K562 (cell line): ENCODE measurements at regions not wholly inside any gene's neighbourhood (a gene's known extent, or its start where the extent isn't known, plus 50 kb on each side); places are given as distances from the start of the nearest gene placed in this dataset.

Source experiments
- ATAC-seq: fragments of 200-7000 bp; cut with Tn5 transposase; 3 replicates; pipeline ENCODE4 v1.9.1; 2020; ENCODE audit warnings: moderate library complexity
- BruUV-seq: library from RNA; stranded (reverse); fragments of 400-500 nt; replicated peaks from 2 replicates; lab custom pipeline; 2021; lab: Mats Ljungman, UMichigan
- CTCF ChIA-PET: fragments of 300-600 bp; formaldehyde crosslinking; extraction: SDS; loops from one replicate; lab custom pipeline; 2021; ENCODE audit warnings: low intra/inter-chr PET ratio; lab: Yijun Ruan, JAX
- POLR2A ChIA-PET: fragments of 300-600, 350-650 bp; sonication (Branson Sonifier 250); formaldehyde crosslinking; extraction: SDS; loops from one replicate; lab custom pipeline; 2021; ENCODE audit warnings: antibody characterized with exemption, inconsistent platforms; lab: Yijun Ruan, JAX
- DNase-seq, 4 experiments: peaks; one replicate each; pipeline versions ENCODE4 v3.0.0 to v3.0.0-alpha.2; 2011 to 2018; ENCODE audit warnings: low spot score in 3 of 4, mixed read lengths in 3 of 4; ENCODE audit errors: extremely low read depth in 1 of 4
- FAIRE-seq: peaks from 2 replicates; lab custom pipeline; 2011; peaks lifted over from hg19 to GRCh38; lab: Jason Lieb, UNC
- H2AFZ ChIP-seq: 2 replicates; pipeline ENCODE4 v1.6.0; 2011; ENCODE audit warnings: low read depth, low read length, control low read depth, inconsistent platforms
- H3K27ac ChIP-seq: fragments of 200-600 bp; 3 replicates; pipeline ENCODE4 v1.8.0; 2011; ENCODE audit warnings: low read depth, mild to moderate bottlenecking, control low read depth, inconsistent platforms, low read length, moderate library complexity, mixed read lengths; ENCODE audit errors: extremely low read depth
- H3K27me3 ChIP-seq, 2 experiments: fragments of 300-600 bp in 1 of 2; 2 replicates in 1 of 2; 3 replicates in 1 of 2; pipeline versions ENCODE4 v1.6.0 to v1.8.0; 2011; ENCODE audit warnings: inconsistent platforms in 2 of 2, low read length in 2 of 2, mild to moderate bottlenecking in 1 of 2, mixed read lengths in 1 of 2, moderate library complexity in 1 of 2; ENCODE audit not compliant: control insufficient read depth in 2 of 2, insufficient read depth in 2 of 2
- H3K36me3 ChIP-seq: fragments of 300-600 bp; 3 replicates; pipeline ENCODE4 v1.8.0; 2011; ENCODE audit warnings: mild to moderate bottlenecking, low read length, inconsistent platforms; ENCODE audit not compliant: control insufficient read depth, insufficient read depth
- H3K4me1 ChIP-seq, 2 experiments: fragments of 200-600 bp in 1 of 2; replicated peaks in 1 of 2; 2 replicates in 1 of 2; 3 replicates in 1 of 2; pipeline versions ENCODE4 v1.5.1 to v1.8.0; 2011; ENCODE audit warnings: inconsistent platforms in 2 of 2, low read length in 2 of 2, mild to moderate bottlenecking in 1 of 2, mixed read lengths in 1 of 2, moderate library complexity in 1 of 2; ENCODE audit not compliant: control insufficient read depth in 2 of 2, insufficient read depth in 2 of 2
- H3K4me2 ChIP-seq: 2 replicates; pipeline ENCODE4 v1.6.1; 2011; ENCODE audit warnings: low read length, control low read depth, inconsistent platforms, mixed read lengths; ENCODE audit not compliant: insufficient read depth
- H3K4me3 ChIP-seq: fragments of 200-600 bp; sonication (generic), shearing (Covaris generic); 2 replicates; pipeline ENCODE4 v1.5.1; 2016; ENCODE audit warnings: control low read depth, inconsistent platforms
- H3K79me2 ChIP-seq: fragments of 200-600 bp; 3 replicates; pipeline ENCODE4 v1.8.0; 2011; ENCODE audit warnings: low read length, inconsistent platforms; ENCODE audit not compliant: control insufficient read depth, insufficient read depth
- H3K9ac ChIP-seq, 2 experiments: 2 replicates each; pipeline versions ENCODE4 v1.6.0 to v1.6.1; 2011; ENCODE audit warnings: low read depth in 2 of 2, low read length in 2 of 2, control low read depth in 1 of 2, inconsistent platforms in 1 of 2, mild to moderate bottlenecking in 1 of 2, mixed read lengths in 1 of 2; ENCODE audit not compliant: insufficient read depth in 1 of 2
- H3K9me1 ChIP-seq: one replicate; pipeline ENCODE4 v1.6.0; 2011; ENCODE audit warnings: inconsistent platforms, mild to moderate bottlenecking, low read length, moderate library complexity; ENCODE audit not compliant: control insufficient read depth, insufficient read depth
- H3K9me3 ChIP-seq: replicated peaks from 2 replicates; pipeline ENCODE4 v1.5.1; 2011; ENCODE audit warnings: low read depth, low read length, inconsistent platforms; ENCODE audit not compliant: control insufficient read depth, insufficient read depth
- H4K20me1 ChIP-seq: replicated peaks from 2 replicates; pipeline ENCODE4 v1.6.1; 2011; ENCODE audit warnings: low read length, inconsistent platforms, mixed read lengths; ENCODE audit not compliant: control insufficient read depth, insufficient read depth
- CBFA2T3 ChIP-seq: fragments of 450-650 bp; IDR thresholded peaks from 2 replicates; pipeline ENCODE4 v1.6.1; 2017
- CCAR2 ChIP-seq: fragments of 200-400 bp; formaldehyde crosslinking; IDR thresholded peaks from 2 replicates; pipeline ENCODE4 v1.6.1; 2017; ENCODE audit warnings: mild to moderate bottlenecking, low read depth, low read length
- CTBP1 ChIP-seq: fragments of 450-650 bp; IDR thresholded peaks from 2 replicates; pipeline ENCODE4 v1.6.1; 2016; ENCODE audit warnings: borderline replicate concordance
- EWSR1 ChIP-seq: fragments of 450-650 bp; IDR thresholded peaks from 2 replicates; pipeline ENCODE4 v1.6.1; 2018; ENCODE audit warnings: borderline replicate concordance, mild to moderate bottlenecking, low read depth, moderate library complexity; ENCODE audit not compliant: partially characterized antibody
- FOS ChIP-seq: IDR thresholded peaks from 3 replicates; pipeline ENCODE4 v1.6.1; 2011; ENCODE audit not compliant: insufficient read length; ENCODE audit errors: extremely low read depth
- HOMEZ ChIP-seq: fragments of 250-450 bp; sonication (Bioruptor Pico); IDR thresholded peaks from 2 replicates; pipeline ENCODE4 v1.4.0; 2020; ENCODE audit warnings: mild to moderate bottlenecking, moderate library complexity
- KDM2B ChIP-seq: fragments of 250-450 bp; sonication (Bioruptor Pico); IDR thresholded peaks from 2 replicates; pipeline ENCODE4 v1.8.0; 2021; ENCODE audit warnings: mild to moderate bottlenecking, moderate library complexity
- KLF1 ChIP-seq: fragments of 450-650 bp; IDR thresholded peaks from 2 replicates; pipeline ENCODE4 v1.6.1; 2016; ENCODE audit warnings: missing genetic modification characterization, missing compliant biosample characterization
- MITF ChIP-seq: IDR thresholded peaks from 2 replicates; pipeline ENCODE4 v1.6.1; 2014; ENCODE audit warnings: antibody characterized with exemption
- NFE2L1 ChIP-seq: fragments of 450-650 bp; IDR thresholded peaks from 2 replicates; pipeline ENCODE4 v1.6.1; 2016; ENCODE audit warnings: missing genetic modification characterization, low read depth, mild to moderate bottlenecking, missing compliant biosample characterization, moderate library complexity, borderline replicate concordance
- NFIC ChIP-seq: fragments of 450-650 bp; IDR thresholded peaks from 2 replicates; pipeline ENCODE4 v1.6.1; 2017; ENCODE audit warnings: mild to moderate bottlenecking, inconsistent platforms
- RNF2 ChIP-seq: sonication (generic); IDR thresholded peaks from 2 replicates; pipeline ENCODE4 v1.6.1; 2016
- ZSCAN32 ChIP-seq: fragments of 450-650 bp; formaldehyde crosslinking; IDR thresholded peaks from 2 replicates; pipeline ENCODE4 v1.4.0; 2020; ENCODE audit warnings: mild to moderate bottlenecking, moderate library complexity
- WGBS: fragments of 100-300 bp; shearing (Covaris generic); methylation state at CpG from one replicate; pipeline ENCODE4 v1.1.6; 2016; ENCODE audit warnings: low coverage, mixed read lengths; ENCODE audit not compliant: insufficient coverage; ENCODE audit errors: missing lambda C conversion rate; 5-methylcytosine and 5-hydroxymethylcytosine counted together
- in situ Hi-C: fragments of 300-500 bp; cut with MboI; formaldehyde crosslinking; loops from 4 replicates; pipeline ENCODE4 v1.15.0; 2018; ENCODE audit warnings: inconsistent platforms, mixed read lengths
- intact Hi-C: fragments of 100-400 bp; cut with micrococcal nuclease; formaldehyde crosslinking; loops from 2 replicates; pipeline ENCODE4 v1.14.2; 2022
- TF ChIP-seq, protein P1 (sequence below): fragments of 250-450 bp; sonication (Bioruptor Pico); IDR thresholded peaks from 2 replicates; pipeline ENCODE4 v1.5.0; 2020; ENCODE audit warnings: mild to moderate bottlenecking, borderline replicate concordance
- TF ChIP-seq, protein P2 (sequence below): fragments of 450-650 bp; IDR thresholded peaks from 2 replicates; pipeline ENCODE4 v1.6.1; 2016

GRCh38 chr2:57370882-57371585, 675.6 kb upstream of the VRK2 start (continued):
- TF ChIP-seq HOMEZ (no peak), EWSR1 (no peak), ZSCAN32 (CRISPR knock-in tag) (no peak), MITF (no peak), FOS (no peak), NFE2L1 (no peak)

DNA sequence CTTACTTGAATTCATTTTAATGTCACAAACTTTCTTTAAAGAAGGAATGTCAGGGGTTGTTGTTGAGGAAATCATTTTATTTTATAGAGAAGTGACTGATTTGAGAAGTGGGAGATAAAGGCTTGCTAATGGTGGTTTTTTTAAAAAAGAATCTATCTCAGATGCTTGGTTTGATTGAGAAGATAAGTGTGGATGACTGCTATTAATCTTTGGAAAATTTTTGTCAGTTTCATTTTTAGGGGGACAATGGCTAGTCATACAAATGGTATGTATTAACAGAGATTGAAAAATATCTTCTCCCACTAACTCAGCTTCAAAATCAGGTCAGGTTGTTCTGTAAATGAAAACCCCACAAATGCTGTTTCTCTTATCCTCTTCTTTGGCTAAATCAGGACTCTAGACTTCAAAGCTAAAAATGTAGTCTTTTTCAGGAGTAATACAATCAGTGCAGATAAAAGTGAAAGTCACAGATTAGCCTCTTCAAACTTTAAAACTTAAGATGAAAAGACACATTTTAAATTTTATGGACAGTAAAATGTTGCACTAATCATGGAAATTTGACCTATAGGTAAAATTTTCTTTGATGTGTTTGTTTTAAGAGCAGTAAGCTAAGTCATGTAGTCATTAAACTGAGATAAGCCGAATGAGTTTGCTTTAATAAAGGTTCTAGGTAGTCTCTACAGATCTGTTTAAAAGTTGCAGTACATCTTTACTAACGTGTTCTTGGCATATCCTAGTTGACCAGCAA, 674.2 kb upstream of the VRK2 start:
- 8% methylated on average over 2 of the region's 2 CpGs for WGBS
- BruUV-seq: no TSS peak
- TF ChIP-seq CBFA2T3: no peak
- no peak for TF ChIP-seq KDM2B (CRISPR knock-in tag)
- TF ChIP-seq CTBP1: no peak
- TF ChIP-seq, protein P1, sequence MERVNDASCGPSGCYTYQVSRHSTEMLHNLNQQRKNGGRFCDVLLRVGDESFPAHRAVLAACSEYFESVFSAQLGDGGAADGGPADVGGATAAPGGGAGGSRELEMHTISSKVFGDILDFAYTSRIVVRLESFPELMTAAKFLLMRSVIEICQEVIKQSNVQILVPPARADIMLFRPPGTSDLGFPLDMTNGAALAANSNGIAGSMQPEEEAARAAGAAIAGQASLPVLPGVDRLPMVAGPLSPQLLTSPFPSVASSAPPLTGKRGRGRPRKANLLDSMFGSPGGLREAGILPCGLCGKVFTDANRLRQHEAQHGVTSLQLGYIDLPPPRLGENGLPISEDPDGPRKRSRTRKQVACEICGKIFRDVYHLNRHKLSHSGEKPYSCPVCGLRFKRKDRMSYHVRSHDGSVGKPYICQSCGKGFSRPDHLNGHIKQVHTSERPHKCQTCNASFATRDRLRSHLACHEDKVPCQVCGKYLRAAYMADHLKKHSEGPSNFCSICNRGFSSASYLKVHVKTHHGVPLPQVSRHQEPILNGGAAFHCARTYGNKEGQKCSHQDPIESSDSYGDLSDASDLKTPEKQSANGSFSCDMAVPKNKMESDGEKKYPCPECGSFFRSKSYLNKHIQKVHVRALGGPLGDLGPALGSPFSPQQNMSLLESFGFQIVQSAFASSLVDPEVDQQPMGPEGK: no peak
- TF ChIP-seq KLF1 (tag): no peak
- TF ChIP-seq NFIC: no peak
- TF ChIP-seq CCAR2: no peak
- TF ChIP-seq, protein P2, sequence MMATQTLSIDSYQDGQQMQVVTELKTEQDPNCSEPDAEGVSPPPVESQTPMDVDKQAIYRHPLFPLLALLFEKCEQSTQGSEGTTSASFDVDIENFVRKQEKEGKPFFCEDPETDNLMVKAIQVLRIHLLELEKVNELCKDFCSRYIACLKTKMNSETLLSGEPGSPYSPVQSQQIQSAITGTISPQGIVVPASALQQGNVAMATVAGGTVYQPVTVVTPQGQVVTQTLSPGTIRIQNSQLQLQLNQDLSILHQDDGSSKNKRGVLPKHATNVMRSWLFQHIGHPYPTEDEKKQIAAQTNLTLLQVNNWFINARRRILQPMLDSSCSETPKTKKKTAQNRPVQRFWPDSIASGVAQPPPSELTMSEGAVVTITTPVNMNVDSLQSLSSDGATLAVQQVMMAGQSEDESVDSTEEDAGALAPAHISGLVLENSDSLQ: no peak
- no peak for TF ChIP-seq RNF2

More for the DNA sequence above, 674.2 kb upstream of the VRK2 start:
- Histone ChIP-seq H3K4me1 (no peaks in the 10 kb centered on the region), H3K9me1 (no peaks in the 10 kb centered on the region), H3K4me2 (no peak overlapping the region), H2AFZ (no peak overlapping the region), H3K9me3 (no peaks in the 10 kb centered on the region), H4K20me1 (no peaks in the 10 kb centered on the region), H3K36me3 (no peaks in the 10 kb centered on the region), H3K27me3 (no peaks in the 10 kb centered on the region), H3K4me3 (no peak overlapping the region), H3K9ac (no peak overlapping the region), H3K27ac (no peak overlapping the region), H3K79me2 (no peaks in the 10 kb centered on the region)
- CTCF ChIA-PET: no interaction called here
- DNase-seq (no peak), FAIRE-seq (no peak), ATAC-seq (no peak)
- in situ Hi-C loops (no loop called here), intact Hi-C loops (no loop called here)
- POLR2A ChIA-PET: no interaction called here
